ENCODE measurements at regions not wholly inside any gene's neighbourhood (a gene's known extent, or its start where the extent isn't known, plus 50 kb on each side); places are given as distances from the start of the nearest gene placed in this dataset.

DNA sequence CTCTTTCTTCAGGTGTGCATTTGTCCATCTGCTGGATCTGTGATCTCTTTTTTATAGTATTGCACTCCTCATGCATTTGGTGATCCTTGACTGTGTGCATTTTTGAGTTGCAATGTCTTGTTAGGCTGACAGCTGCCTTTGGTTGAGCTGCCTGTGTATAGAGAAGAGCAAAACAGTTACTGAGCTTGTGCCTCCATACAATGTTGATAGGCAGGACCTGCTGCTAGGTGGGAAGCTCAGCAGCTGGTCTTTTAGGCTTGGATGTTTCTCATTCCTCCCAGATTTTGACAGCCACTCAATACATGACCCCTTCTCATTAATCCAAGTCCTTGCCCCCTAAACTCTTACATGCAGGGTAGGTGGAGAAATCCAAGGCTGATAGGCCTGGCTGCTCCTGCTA, 74.8 kb upstream of the PIAS1 start:
- Histone ChIP-seq H3K36me3 (ENCODE audit: control insufficient read depth in 2 of 2, extremely low read depth in 1 of 2, insufficient read depth in 2 of 2, low read length in 2 of 2) (no peaks in the 10 kb centered on the region), H3K9me1 (ENCODE audit: control insufficient read depth, extremely low read depth, insufficient read depth, low read length) (no peaks in the 10 kb centered on the region), H3K4me1 (ENCODE audit: control insufficient read depth, extremely low read depth, insufficient read depth, low read length) (no peaks in the 10 kb centered on the region), H3K79me2 (ENCODE audit: control insufficient read depth, insufficient read depth, low read length) (no peaks in the 10 kb centered on the region), H3K4me3 (ENCODE audit: control insufficient read depth in 2 of 3, extremely low read depth in 1 of 3, insufficient read depth in 2 of 3, low read depth in 1 of 3, low read length in 3 of 3) (no peak overlapping the region), H3K27me3 (ENCODE audit: control insufficient read depth, extremely low read depth, insufficient read depth, low read length) (no peaks in the 10 kb centered on the region), H3K4me2 (ENCODE audit: control insufficient read depth, extremely low read depth, insufficient read depth, low read depth, low read length) (no peak overlapping the region), H3K9ac (ENCODE audit: control insufficient read depth, extremely low read depth, insufficient read depth, low read length) (no peak overlapping the region), H3K27ac (ENCODE audit: control insufficient read depth, insufficient read depth, low read length) (no peak overlapping the region), H3K9me3 (ENCODE audit: control insufficient read depth, low read depth, low read length) (no peaks in the 10 kb centered on the region), H4K20me1 (ENCODE audit: control insufficient read depth, extremely low read depth, insufficient read depth, low read length) (no peaks in the 10 kb centered on the region), H2AFZ (ENCODE audit: control insufficient read depth, low read length) (no peak overlapping the region)
- DNase-seq (ENCODE audit: low read depth, low spot score): no peak
- dilution Hi-C loops (cut with MboI; ENCODE audit: extremely low pct_ligation_motif_present, low sequenced_read_pairs): no loop called here
- TF ChIP-seq EZH2 (IDR thresholded peaks at IDR 0.05; ENCODE audit: low read length): no peak
- TF ChIP-seq, protein P1, sequence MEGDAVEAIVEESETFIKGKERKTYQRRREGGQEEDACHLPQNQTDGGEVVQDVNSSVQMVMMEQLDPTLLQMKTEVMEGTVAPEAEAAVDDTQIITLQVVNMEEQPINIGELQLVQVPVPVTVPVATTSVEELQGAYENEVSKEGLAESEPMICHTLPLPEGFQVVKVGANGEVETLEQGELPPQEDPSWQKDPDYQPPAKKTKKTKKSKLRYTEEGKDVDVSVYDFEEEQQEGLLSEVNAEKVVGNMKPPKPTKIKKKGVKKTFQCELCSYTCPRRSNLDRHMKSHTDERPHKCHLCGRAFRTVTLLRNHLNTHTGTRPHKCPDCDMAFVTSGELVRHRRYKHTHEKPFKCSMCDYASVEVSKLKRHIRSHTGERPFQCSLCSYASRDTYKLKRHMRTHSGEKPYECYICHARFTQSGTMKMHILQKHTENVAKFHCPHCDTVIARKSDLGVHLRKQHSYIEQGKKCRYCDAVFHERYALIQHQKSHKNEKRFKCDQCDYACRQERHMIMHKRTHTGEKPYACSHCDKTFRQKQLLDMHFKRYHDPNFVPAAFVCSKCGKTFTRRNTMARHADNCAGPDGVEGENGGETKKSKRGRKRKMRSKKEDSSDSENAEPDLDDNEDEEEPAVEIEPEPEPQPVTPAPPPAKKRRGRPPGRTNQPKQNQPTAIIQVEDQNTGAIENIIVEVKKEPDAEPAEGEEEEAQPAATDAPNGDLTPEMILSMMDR (optimal IDR thresholded peaks at IDR 0.05 in 1 of 3, IDR thresholded peaks at IDR 0.05 in 1 of 3, conservative IDR thresholded peaks at IDR 0.05 in 1 of 3; ENCODE audit: extremely low read depth in 1 of 3, insufficient read depth in 2 of 3, low read length in 3 of 3): no peak
- FAIRE-seq: no peak

DNA sequence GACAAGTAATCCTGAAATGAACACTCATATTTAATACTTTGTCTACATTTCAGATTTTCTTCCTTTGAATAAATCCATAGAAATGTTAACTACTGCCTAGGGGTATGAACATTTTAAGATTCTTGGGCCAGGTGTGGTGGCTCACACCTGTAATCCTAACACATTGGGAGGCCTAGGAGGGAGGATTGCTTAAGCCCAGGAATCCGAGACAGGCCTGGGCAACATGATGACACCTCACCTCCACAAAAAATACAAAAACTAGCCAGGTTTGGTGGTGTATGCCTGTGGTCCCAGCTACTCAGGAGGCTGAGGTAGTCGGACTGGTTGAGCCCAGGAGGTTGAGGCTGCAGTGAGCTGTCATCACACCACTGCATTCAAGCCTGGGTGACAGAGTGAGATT, 73.9 kb upstream of the PIAS1 start:
- no peaks in the 10 kb centered on the region for H3K27me3 ChIP-seq (ENCODE audit: control insufficient read depth, extremely low read depth, insufficient read depth, low read length)
- H3K4me3 ChIP-seq (ENCODE audit: control insufficient read depth in 2 of 3, extremely low read depth in 1 of 3, insufficient read depth in 2 of 3, low read depth in 1 of 3, low read length in 3 of 3): no peak overlapping the region
- no peaks in the 10 kb centered on the region for H3K79me2 ChIP-seq (ENCODE audit: control insufficient read depth, insufficient read depth, low read length)
- no peaks in the 10 kb centered on the region for H3K9me3 ChIP-seq (ENCODE audit: control insufficient read depth, low read depth, low read length)
- TF ChIP-seq, protein P1 (optimal IDR thresholded peaks at IDR 0.05 in 1 of 3, IDR thresholded peaks at IDR 0.05 in 1 of 3, conservative IDR thresholded peaks at IDR 0.05 in 1 of 3; ENCODE audit: extremely low read depth in 1 of 3, insufficient read depth in 2 of 3, low read length in 3 of 3): no peak
- TF ChIP-seq EZH2 (IDR thresholded peaks at IDR 0.05; ENCODE audit: low read length): no peak
- H3K4me1 ChIP-seq (ENCODE audit: control insufficient read depth, extremely low read depth, insufficient read depth, low read length): no peaks in the 10 kb centered on the region
- H3K9me1 ChIP-seq (ENCODE audit: control insufficient read depth, extremely low read depth, insufficient read depth, low read length): no peaks in the 10 kb centered on the region
- no peak overlapping the region for H3K27ac ChIP-seq (ENCODE audit: control insufficient read depth, insufficient read depth, low read length)
- dilution Hi-C loops (cut with MboI; ENCODE audit: extremely low pct_ligation_motif_present, low sequenced_read_pairs): no loop called here
- H3K36me3 ChIP-seq (ENCODE audit: control insufficient read depth in 2 of 2, extremely low read depth in 1 of 2, insufficient read depth in 2 of 2, low read length in 2 of 2): no peaks in the 10 kb centered on the region
- no peak for DNase-seq (ENCODE audit: low read depth, low spot score)
- H4K20me1 ChIP-seq (ENCODE audit: control insufficient read depth, extremely low read depth, insufficient read depth, low read length): no peaks in the 10 kb centered on the region
- no peak overlapping the region for H3K4me2 ChIP-seq (ENCODE audit: control insufficient read depth, extremely low read depth, insufficient read depth, low read depth, low read length)
- no peak overlapping the region for H3K9ac ChIP-seq (ENCODE audit: control insufficient read depth, extremely low read depth, insufficient read depth, low read length)
- no peak for FAIRE-seq
- H2AFZ ChIP-seq (ENCODE audit: control insufficient read depth, low read length): no peak overlapping the region
